T-cell (primary cell): ENCODE measurements at regions not wholly inside any gene's neighbourhood (a gene's known extent, or its start where the extent isn't known, plus 50 kb on each side); places are given as distances from the start of the nearest gene placed in this dataset.

Source experiments
- ATAC-seq, 4 experiments: fragments of 200-7000 bp in 3 of 4; fragments of 150-1000 bp in 1 of 4; cut with Tn5 transposase; replicated peaks in 1 of 4; 1 replicate in 3 of 4; 2 replicates in 1 of 4; pipeline ENCODE4 v1.10.0; 2021; ENCODE audit warnings: moderate library complexity in 3 of 4, mild to moderate bottlenecking in 2 of 4, moderate number of reproducible peaks in 1 of 4
- CTCF ChIA-PET, 2 donors: fragments of 300-600 bp; sonication (Branson Sonifier 250); formaldehyde crosslinking; loops; one replicate each; lab custom pipeline; 2022; ENCODE audit warnings: antibody characterized with exemption in 2 of 2; lab: Charles Lee
- POLR2A ChIA-PET, 2 donors: fragments of 300-600 bp; sonication (Branson Sonifier 250); formaldehyde crosslinking; loops; one replicate each; lab custom pipeline; 2022; ENCODE audit warnings: antibody characterized with exemption in 2 of 2; lab: Charles Lee
- DNase-seq, 35 experiments: peaks; one replicate each; pipeline versions ENCODE4 v3.0.0 to v3.0.0-alpha.2; 2013 to 2023
- H3K27ac ChIP-seq: one replicate; pipeline ENCODE4 v1.5.1; 2013; ENCODE audit warnings: low read length
- H3K27me3 ChIP-seq, 2 experiments: replicated peaks in 1 of 2; 1 replicate in 1 of 2; 2 replicates in 1 of 2; pipeline versions ENCODE4 v1.6.1 to v1.7.0; 2013; ENCODE audit warnings: low read length in 1 of 2, mixed read lengths in 1 of 2; ENCODE audit not compliant: control insufficient read depth in 2 of 2, insufficient read depth in 2 of 2; ENCODE audit errors: extremely low read depth in 1 of 2
- H3K36me3 ChIP-seq, 2 donors: 1 replicate in 1 of 2; 2 replicates in 1 of 2; pipeline versions ENCODE4 v1.6.1 to v1.7.0; 2013; ENCODE audit warnings: low read length in 1 of 2; ENCODE audit not compliant: control insufficient read depth in 2 of 2, insufficient read depth in 1 of 2; ENCODE audit errors: extremely low read depth in 1 of 2
- H3K4me1 ChIP-seq, 2 experiments: 1 replicate in 1 of 2; 2 replicates in 1 of 2; pipeline versions ENCODE4 v1.6.1 to v1.7.0; 2013; ENCODE audit warnings: low read length in 2 of 2, mixed read lengths in 1 of 2; ENCODE audit not compliant: insufficient read depth in 2 of 2, control insufficient read depth in 1 of 2; ENCODE audit errors: extremely low read depth in 1 of 2
- H3K4me3 ChIP-seq, 2 donors: 1 replicate in 1 of 2; 2 replicates in 1 of 2; pipeline versions ENCODE4 v1.5.1 to v1.7.0; 2013; ENCODE audit warnings: mild to moderate bottlenecking in 2 of 2, low read length in 1 of 2, moderate library complexity in 1 of 2; ENCODE audit not compliant: control insufficient read depth in 1 of 2; ENCODE audit errors: extremely low read depth in 1 of 2
- H3K9me3 ChIP-seq: 2 replicates; pipeline ENCODE4 v1.7.0; 2013
- H3K27ac Mint-ChIP-seq, 2 donors: one replicate each; pipeline ENCODE4 v1.8.0; 2020 to 2021; ENCODE audit warnings: mild to moderate bottlenecking in 2 of 2, mixed read lengths in 2 of 2
- H3K27me3 Mint-ChIP-seq, 2 donors: one replicate each; pipeline ENCODE4 v1.8.0; 2021 to 2022; ENCODE audit warnings: mixed read lengths in 2 of 2
- H3K36me3 Mint-ChIP-seq: one replicate; pipeline ENCODE4 v1.8.0; 2021; ENCODE audit warnings: mixed read lengths
- H3K4me1 Mint-ChIP-seq, 3 donors: one replicate each; pipeline ENCODE4 v1.8.0; 2020 to 2022; ENCODE audit warnings: mixed read lengths in 3 of 3, mild to moderate bottlenecking in 1 of 3
- H3K4me3 Mint-ChIP-seq, 3 donors: one replicate each; pipeline ENCODE4 v1.8.0; 2020 to 2022; ENCODE audit warnings: mild to moderate bottlenecking in 3 of 3, mixed read lengths in 3 of 3, moderate library complexity in 3 of 3
- H3K9me3 Mint-ChIP-seq, 3 donors: one replicate each; pipeline ENCODE4 v1.8.0; 2020 to 2022; ENCODE audit warnings: mixed read lengths in 3 of 3
- WGBS: methylation state at CpG from one replicate; pipeline ENCODE4 v1.1.5; 2013; ENCODE audit warnings: missing lambda C conversion rate; ENCODE audit not compliant: insufficient coverage; 5-methylcytosine and 5-hydroxymethylcytosine counted together

DNA sequence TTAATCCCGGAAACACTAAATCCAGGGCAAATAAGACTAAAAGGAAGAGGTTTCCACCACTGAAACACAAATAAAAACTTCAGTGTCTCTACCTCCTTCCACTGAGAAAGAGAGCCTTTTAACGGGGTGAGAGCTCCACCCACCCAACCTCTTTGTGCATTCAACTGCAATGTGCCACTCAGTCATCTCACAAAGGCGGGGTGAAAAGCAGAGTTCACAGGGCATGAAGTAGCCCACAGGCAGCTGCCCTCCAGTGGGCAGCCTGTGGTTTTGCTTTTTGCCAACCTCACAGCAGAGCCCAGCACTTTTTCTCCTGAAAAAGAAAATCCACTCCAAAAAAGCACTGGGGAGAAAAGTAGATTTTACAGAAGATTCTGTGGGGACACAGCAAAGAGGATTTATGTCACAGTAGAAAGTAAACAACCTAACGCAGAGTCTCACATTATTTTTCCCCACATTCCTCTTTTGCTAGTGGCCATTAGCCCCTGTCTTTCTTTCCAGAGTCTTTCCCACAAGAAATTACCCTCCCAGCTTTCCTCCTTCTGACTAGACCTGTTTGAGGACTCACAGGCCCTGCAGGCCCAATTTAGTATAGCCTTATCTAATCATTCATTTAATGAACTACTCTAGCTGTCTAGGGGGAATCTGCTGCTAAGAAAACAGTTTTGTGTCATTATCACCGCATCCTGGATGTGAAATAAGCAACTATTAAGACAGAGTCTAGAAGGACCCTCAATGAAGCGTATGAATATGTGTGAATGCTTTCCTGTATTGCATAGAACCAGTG, 753.8 kb upstream of the FOXG1 start:
- H3K9me3 Mint-ChIP-seq, result peaks cover 11 to 20% (median 18%) of the 10 kb centered on the region in 3 donors
- DNase-seq, result no peak

DNA sequence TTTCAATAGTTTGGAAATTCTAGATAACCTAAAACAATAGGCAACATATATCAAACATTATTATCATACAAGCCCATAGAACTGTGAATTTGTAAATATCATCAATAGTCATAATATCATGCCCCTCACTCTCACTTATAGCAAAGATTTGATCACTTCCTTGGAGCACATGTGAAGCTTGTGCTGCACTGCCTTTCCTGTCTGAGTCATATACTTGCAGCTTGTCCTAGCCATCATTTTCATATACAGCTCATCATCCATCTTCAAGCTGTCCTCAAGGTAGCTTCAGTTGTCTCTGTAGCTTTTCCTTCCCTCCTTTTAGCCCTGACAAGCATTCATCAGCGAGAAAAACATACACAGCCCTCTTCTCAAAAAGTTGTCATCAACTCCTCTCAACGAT, 746.5 kb upstream of the FOXG1 start:
- H3K27ac Mint-ChIP-seq, result no peak overlapping the region
- H3K36me3 ChIP-seq, result no peaks in the 10 kb centered on the region
- DNase-seq (no peak), ATAC-seq (no peak)
- H3K9me3 ChIP-seq, result no peaks in the 10 kb centered on the region
- no peaks in the 10 kb centered on the region for H3K4me1 ChIP-seq
- ChIA-PET POLR2A (no interaction called here), CTCF (no interaction called here)
- H3K4me3 Mint-ChIP-seq, result no peak overlapping the region
- 58% methylated on average over 2 of the region's 2 CpGs for WGBS
- H3K4me1 Mint-ChIP-seq, result no peaks in the 10 kb centered on the region
- no peaks in the 10 kb centered on the region for H3K36me3 Mint-ChIP-seq
- H3K27ac ChIP-seq, result no peak overlapping the region
- no peaks in the 10 kb centered on the region for H3K27me3 Mint-ChIP-seq
- H3K27me3 ChIP-seq, result no peaks in the 10 kb centered on the region
- no peak overlapping the region for H3K4me3 ChIP-seq
- peaks cover 10 to 24% (median 15%) of the 10 kb centered on the region in 3 donors for H3K9me3 Mint-ChIP-seq

More for the DNA sequence above, 753.8 kb upstream of the FOXG1 start:
- H3K9me3 ChIP-seq, result no peaks in the 10 kb centered on the region
- H3K27me3 ChIP-seq, result no peaks in the 10 kb centered on the region
- 72% methylated on average over 3 of the region's 6 CpGs for WGBS
- no peaks in the 10 kb centered on the region for H3K4me1 Mint-ChIP-seq
- H3K27me3 Mint-ChIP-seq, result no peaks in the 10 kb centered on the region
- no peak for ATAC-seq
- ChIA-PET POLR2A (no interaction called here), CTCF (no interaction called here)
- H3K27ac Mint-ChIP-seq, result no peak overlapping the region
- no peaks in the 10 kb centered on the region for H3K4me1 ChIP-seq
- H3K36me3 ChIP-seq, result no peaks in the 10 kb centered on the region
- H3K4me3 ChIP-seq, result no peak overlapping the region
- H3K4me3 Mint-ChIP-seq, result no peak overlapping the region
- H3K36me3 Mint-ChIP-seq, result no peaks in the 10 kb centered on the region
- no peak overlapping the region for H3K27ac ChIP-seq

DNA sequence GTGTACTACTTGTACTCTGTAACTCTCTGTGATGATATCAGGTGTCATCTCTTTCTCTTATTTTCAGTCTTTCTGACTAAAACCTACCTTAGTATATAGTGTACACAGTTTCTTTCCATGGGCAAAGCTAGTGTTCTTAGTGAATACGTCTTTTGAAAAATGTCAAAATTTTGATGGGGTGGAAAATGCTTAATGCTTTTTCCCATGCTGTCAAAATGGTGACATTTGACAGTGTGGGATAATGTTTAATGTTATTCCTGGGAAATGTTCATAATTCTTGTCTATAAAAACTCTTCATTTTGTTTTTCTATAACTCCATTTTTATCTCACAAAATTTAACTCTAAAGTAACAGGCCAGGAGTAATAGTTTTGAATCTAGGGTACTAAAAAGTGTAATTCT, 742.7 kb upstream of the FOXG1 start:
- no peaks in the 10 kb centered on the region for H3K36me3 ChIP-seq
- no peak for DNase-seq
- H3K27ac ChIP-seq, result no peak overlapping the region
- no peaks in the 10 kb centered on the region for H3K9me3 ChIP-seq
- peaks cover 15 to 26% (median 24%) of the 10 kb centered on the region in 3 donors for H3K9me3 Mint-ChIP-seq
- H3K27me3 Mint-ChIP-seq, result no peaks in the 10 kb centered on the region
- ATAC-seq, result no peak
- H3K36me3 Mint-ChIP-seq, result no peaks in the 10 kb centered on the region
- H3K4me3 ChIP-seq, result no peak overlapping the region
- no CpG with 5 or more reads among the region's 1 CpG for WGBS
- H3K27ac Mint-ChIP-seq, result no peak overlapping the region
- H3K4me3 Mint-ChIP-seq, result no peak overlapping the region
- no peaks in the 10 kb centered on the region for H3K27me3 ChIP-seq
- CTCF ChIA-PET, result no interaction called here
- H3K4me1 ChIP-seq, result no peaks in the 10 kb centered on the region
- POLR2A ChIA-PET, result no interaction called here
- H3K4me1 Mint-ChIP-seq, result no peaks in the 10 kb centered on the region

DNA sequence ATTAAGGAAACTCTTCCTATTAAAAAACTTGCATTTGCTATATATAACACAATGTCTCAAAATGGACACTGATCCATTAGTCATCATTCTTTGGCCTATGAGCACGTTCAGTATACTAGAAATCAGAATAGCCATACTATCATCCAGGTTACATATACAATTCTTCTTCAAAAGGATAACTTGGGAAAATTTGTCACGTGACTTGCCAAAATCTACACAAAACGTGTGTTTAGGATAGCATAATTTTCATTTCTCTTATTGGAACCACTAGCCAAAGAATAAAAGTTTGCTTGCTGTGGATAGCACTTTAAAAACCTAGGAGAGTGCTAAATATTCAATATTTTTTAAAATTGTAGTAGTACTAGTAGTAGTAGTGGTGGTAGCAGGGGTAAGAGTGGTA, 714.3 kb upstream of the FOXG1 start:
- Mint-ChIP-seq H3K36me3 (no peaks in the 10 kb centered on the region), H3K9me3 (peaks cover 14 to 39% (median 35%) of the 10 kb centered on the region in 3 donors), H3K4me3 (no peak overlapping the region), H3K27ac (no peak overlapping the region), H3K4me1 (no peaks in the 10 kb centered on the region), H3K27me3 (no peaks in the 10 kb centered on the region)
- WGBS, result 60% methylated on average over 1 of the region's 3 CpGs
- H3K36me3 ChIP-seq, result no peaks in the 10 kb centered on the region
- H3K4me3 ChIP-seq, result no peak overlapping the region
- no peaks in the 10 kb centered on the region for H3K27me3 ChIP-seq
- ChIA-PET POLR2A (no interaction called here), CTCF (no interaction called here)
- DNase-seq (no peak), ATAC-seq (no peak)
- no peak overlapping the region for H3K27ac ChIP-seq
- H3K9me3 ChIP-seq, result no peaks in the 10 kb centered on the region
- H3K4me1 ChIP-seq, result no peaks in the 10 kb centered on the region

DNA sequence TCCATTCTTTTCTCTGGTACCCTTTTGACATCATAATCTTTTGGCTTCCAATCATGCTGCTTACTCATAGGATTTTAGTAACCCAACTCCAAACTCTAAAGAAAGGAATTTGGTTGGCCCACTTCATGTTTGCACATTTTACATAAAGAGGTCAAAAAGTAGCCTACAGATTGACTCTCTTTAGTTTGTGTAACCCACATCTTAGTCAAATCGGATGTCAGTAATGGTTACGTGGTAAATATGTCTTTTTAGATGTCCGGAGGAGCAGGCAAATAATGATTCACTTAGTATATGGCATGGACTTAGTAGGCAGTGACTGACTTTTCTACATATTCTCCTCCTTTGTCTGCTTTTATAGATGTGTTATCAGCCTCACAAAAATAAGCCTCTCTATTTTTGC, 711.6 kb upstream of the FOXG1 start:
- ChIA-PET CTCF (no interaction called here), POLR2A (no interaction called here)
- Mint-ChIP-seq H3K36me3 (no peaks in the 10 kb centered on the region), H3K27ac (no peak overlapping the region), H3K27me3 (no peaks in the 10 kb centered on the region), H3K9me3 (peaks cover 21 to 35% (median 31%) of the 10 kb centered on the region in 3 donors), H3K4me1 (no peaks in the 10 kb centered on the region), H3K4me3 (no peak overlapping the region)
- ATAC-seq, result no peak
- Histone ChIP-seq H3K36me3 (no peaks in the 10 kb centered on the region), H3K27me3 (no peaks in the 10 kb centered on the region), H3K4me3 (no peak overlapping the region), H3K9me3 (no peaks in the 10 kb centered on the region), H3K27ac (no peak overlapping the region), H3K4me1 (no peaks in the 10 kb centered on the region)
- DNase-seq, result no peak
- no CpG with 5 or more reads among the region's 3 CpGs for WGBS

DNA sequence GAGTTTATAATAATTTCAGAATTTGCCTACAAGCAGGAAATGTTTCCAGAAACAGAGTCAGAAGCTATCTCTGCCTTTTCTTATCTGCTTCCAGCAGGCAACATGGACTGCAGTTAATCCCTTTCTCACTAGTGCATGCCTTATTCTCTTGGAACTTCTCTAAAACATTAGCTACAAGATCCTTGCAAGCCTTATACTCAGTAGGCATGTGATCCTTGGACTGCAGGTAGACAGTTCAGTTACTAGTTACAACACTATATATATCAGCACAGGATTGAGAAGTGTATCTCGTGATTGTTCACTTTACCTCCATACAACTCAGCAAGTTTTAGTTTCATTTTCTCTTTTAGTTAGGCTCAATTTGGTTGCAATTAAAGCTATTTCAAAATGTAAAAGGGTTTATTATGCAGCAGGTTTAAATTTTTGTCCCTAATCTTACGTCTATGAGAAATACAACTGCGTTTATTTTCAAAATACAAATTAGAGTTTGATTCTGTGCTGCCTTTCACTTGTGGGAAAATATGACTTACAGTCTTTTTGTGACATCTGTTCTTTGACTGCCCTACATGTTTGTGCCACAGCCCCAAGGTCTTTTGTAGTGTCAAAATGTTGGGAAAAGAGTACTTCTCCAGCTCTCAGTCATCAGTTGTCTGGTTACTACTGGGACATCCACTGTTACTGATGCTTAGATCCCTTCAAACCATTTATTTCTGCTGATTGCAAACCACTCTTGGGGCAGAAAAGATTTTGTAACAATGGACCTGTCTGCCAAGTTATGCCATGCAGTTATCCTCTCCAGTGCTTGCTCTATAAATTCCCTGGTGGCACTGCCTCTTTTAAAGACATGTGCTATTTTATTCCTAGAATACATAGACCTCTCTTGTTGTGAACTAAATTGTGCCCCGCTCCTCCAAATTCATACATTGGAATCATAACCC, 709.0 kb upstream of the FOXG1 start:
- DNase-seq (no peak), ATAC-seq (no peak)
- H3K4me3 Mint-ChIP-seq, result no peak overlapping the region
- H3K27ac Mint-ChIP-seq, result no peak overlapping the region
- H3K36me3 ChIP-seq, result no peaks in the 10 kb centered on the region
- no peaks in the 10 kb centered on the region for H3K4me1 ChIP-seq
- no peaks in the 10 kb centered on the region for H3K27me3 ChIP-seq
- no peaks in the 10 kb centered on the region for H3K27me3 Mint-ChIP-seq
- no peak overlapping the region for H3K4me3 ChIP-seq
- H3K4me1 Mint-ChIP-seq, result no peaks in the 10 kb centered on the region
- no peaks in the 10 kb centered on the region for H3K9me3 ChIP-seq
- H3K27ac ChIP-seq, result no peak overlapping the region
- WGBS, result no CpG with 5 or more reads among the region's 4 CpGs
- peaks cover 18 to 32% (median 31%) of the 10 kb centered on the region in 3 donors for H3K9me3 Mint-ChIP-seq
- ChIA-PET POLR2A (no interaction called here), CTCF (no interaction called here)
- H3K36me3 Mint-ChIP-seq, result no peaks in the 10 kb centered on the region
